IPS DF 4.7 (cell line): ENCODE measurements at regions not wholly inside any gene's neighbourhood (a gene's known extent, or its start where the extent isn't known, plus 50 kb on each side); places are given as distances from the start of the nearest gene placed in this dataset.

Experiments used
- DNase-seq: peaks from one replicate; pipeline ENCODE4 v3.0.0-alpha.2; 2013; ENCODE audit warnings: low spot score; ENCODE audit errors: extremely low read depth

DNA sequence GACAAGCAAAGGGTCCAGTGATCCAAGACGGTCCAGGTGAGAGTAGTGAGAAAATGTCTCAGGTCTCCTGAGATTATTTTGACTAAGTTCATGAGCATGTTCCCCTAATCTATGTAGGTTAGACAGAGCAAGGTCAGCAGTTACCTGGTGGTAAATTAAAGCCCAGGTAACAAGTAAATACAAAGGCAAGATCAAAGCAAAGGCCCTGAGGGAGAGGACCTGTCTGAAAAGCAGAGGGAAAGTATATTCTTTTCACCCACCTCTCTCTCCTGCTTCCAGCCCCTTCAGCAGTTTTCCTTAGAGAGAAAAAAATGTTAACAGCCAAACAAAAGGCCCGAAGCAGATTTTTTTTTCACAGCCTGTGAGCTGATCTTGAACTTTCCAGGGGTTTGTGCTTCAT, 302.7 kb downstream of the MAP2K6 start:
- DNase-seq: no peak

DNA sequence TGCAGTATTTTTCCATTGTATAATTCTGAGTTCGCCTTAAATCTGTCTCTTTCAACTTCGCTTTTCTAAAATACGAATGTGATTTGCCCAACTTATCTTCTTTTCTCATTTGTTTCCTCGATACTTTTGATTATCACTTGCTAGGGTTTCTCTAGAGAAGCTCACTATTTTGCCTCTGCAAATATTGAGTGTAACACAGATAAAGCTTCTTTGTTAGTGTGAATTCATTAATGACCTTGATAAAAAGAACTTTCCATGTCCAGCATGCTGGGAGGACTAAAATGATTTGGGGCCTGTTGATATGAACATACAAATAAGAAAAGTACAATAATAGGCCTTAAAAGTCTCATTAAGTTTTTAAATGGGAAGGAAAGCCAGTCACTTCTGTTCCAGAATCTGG, 303.3 kb downstream of the MAP2K6 start:
- no peak for DNase-seq

- no peak for DNase-seq
Measured at GRCh38 chr17:69719474-69720048, 305.1 kb downstream of the MAP2K6 start.

GRCh38 chr17:69722518-69722917, 308.0 kb downstream of the MAP2K6 start:
- DNase-seq: no peak

DNA sequence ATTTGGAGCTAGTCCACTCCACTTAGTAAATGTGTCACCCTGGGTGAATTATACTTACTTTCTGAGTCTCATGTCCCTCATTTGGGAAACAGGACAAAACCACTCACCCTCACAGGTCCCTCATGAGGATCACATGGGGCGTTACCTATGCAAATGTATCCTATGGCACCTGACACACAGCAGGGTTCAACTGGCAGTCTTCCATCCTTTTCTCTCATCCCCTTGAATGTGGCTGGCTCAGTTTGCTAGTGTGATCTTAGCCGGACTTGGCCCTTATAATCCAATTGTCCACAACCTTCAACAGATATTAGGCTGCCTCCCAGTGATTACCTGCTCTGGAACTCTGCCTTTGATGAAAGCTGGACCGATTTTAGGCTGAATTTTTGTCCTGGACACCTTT, 308.8 kb downstream of the MAP2K6 start:
- no peak for DNase-seq

GRCh38 chr17:69723741-69724140, 309.2 kb downstream of the MAP2K6 start:
- DNase-seq: no peak

DNA sequence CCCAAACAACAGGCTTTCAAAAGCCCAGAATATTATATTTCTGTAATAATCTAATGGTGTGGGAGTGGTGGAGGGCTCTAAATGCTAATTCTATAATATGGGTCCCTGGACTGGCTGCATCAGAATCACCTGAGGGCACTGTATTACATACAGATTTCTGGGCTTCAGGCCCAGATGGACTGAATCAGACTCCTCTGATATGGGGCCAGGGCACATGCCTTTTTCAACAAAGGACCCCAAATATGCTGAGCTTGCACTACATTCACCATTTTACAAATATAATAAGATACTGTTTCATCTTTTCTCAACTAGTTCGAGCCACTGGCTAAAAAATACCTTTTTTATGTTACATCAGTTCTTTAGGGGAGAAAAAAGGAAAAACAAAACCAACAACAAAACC, 309.7 kb downstream of the MAP2K6 start:
- DNase-seq: no peak

DNA sequence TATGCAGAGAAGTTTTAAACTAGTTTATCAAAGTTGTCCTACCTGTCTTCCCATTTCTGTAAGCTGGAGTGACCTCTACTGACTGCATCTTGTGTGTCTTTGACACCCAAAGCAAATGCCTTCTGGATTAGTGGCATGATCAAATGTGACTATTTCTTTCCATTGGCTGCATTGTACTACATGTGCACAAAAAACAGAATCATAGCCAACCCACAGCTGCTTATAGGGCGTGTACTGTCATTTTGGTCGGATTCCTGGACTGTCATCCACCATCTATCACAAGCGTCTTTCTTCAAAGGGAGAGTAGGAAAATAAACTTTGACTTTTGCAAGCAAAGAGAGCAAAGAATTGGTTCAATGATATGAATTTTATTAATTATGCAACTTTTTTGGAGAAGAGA, 310.6 kb downstream of the MAP2K6 start:
- no peak for DNase-seq

DNA sequence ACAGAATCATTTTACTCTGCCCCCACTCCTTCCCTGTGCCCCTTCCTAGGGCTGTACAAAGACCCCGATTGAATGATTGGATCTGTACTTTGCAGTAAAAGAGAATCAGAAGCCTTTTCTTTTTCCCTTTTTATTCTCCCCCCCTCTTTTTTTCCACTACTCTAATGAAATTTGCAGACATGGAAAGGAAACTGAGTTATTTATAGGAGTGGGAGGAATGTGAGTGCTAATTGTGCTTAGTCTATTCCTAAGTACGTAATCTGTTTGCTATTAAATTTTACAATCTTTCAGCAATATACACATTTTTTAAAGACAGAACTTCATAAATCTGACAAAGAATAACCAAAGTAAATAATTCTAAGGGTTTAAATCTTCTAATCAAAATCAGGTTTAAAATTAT, 314.3 kb downstream of the MAP2K6 start:
- no peak for DNase-seq

DNA sequence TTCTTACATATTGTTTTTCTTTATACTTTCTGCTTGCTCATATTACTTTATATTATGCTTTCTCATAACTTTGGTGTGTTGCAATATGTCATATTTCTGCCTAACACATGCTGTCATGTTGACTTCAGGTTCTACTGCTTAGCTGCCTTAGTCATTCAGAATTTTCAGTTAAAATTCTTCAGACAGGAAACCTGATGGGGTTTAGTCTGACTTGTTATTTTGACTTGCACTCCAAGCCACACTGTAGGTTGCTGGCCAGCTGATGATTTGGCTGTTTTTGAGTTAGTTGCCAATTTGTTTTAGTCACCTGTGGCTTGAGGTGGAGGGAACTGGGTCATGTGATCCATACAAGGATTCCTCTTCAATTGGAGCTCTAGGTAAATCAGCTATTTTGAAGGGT, 315.4 kb downstream of the MAP2K6 start:
- no peak for DNase-seq

GRCh38 chr17:69732272-69732918, 317.9 kb downstream of the MAP2K6 start:
- no peak for DNase-seq

DNA sequence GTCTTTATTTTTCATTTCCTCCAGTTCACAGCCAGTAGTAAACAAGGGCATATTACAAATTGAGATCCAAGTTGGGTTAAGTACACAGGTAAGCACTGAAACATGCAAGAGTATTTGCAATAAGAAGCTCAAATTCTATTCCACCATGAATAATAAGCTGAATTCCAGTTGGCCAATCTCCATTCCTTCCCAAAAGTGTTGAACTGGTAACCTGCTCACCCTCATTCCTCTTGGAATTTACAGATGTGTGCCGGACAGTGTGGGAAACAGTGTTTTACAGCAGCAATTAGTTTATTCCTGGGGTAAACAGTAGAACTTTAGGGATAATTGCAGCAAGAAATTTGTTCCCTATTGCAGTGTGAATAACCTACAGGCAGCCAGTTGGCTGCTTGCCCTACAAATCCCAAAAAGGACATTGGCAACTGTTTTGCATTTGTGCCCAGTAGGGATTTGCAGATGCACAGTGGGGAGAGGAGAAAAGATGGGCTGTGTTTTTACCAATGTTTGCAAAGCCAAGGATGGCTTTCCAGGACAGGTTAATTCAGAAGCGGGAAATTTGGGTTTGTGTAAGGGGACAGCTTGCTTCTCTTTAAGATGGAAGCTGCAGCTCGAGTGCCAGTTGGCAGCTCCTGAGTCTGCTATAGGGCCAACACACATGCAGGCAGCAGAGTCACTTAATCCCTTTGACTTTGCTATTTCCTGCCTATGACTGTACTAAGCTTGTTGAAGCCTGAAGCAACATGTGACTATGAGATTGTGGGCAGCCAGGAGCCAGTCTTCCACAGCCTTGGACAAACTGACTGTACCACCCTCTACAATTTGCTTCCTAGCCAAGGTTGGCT, 318.9 kb downstream of the MAP2K6 start:
- DNase-seq: no peak

DNA sequence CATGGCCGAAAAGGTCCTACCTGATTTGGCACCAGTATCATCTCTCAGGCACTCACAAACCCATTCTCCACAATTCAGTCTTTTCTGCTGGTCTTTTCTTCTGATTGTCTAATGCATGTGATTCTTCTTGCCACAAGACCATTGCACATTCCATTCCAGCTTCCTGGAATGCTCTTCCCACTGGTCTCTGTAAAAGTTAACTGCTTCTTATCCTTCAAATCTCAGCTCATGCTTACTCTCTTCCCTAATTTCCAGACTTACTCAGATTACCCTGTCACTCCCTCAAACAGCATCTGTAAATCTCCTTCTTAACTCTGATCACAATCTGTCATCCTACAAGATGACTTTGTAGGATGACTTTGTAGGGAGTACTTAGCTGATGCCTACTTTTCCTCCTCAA, 320.2 kb downstream of the MAP2K6 start:
- no peak for DNase-seq

DNA sequence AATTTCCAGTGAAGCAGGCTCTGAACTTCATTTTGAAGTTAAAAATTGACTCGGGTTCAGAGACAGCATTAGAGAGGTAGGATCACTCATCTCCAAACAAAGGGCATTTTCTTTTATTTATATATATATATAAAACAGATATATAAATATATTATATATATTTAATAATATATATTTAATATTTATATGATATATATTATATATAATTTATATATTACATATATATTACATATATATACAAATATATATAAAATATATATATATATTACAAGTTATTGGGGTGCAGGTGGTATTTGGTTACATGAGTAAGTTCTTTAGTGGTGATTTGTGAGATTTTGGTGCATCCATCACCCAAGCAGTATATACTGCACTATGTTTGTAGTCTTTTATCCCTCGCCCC, 320.8 kb downstream of the MAP2K6 start:
- no peak for DNase-seq

GRCh38 chr17:69743091-69743490, 328.6 kb downstream of the MAP2K6 start:
- no peak for DNase-seq

DNA sequence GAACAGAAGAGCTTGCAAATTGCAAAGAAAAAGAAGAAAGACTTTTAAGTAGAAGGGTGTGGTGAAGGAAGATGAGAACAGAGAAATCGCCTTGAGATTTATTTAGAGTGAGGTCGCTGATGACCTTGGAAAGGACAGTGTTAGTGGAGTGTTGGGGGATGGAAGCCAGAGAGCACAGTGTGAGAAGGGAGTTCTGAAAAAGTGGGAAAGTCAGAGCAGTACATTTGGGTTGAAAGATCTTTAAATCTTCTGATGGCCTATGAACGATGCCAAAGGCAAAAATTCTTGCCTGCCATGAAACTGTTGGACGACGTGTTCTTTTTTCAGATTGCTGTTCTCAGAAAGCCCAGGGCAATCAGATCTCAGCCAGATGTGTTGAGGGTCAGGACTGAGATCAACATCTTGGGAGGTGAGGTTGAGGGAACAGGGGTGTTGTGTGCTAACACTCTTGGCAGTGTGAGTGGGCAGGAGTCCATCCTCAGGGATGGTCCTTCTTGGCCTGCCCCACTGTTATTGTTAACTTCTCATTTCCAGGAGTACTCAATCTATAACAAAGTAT, 330.1 kb downstream of the MAP2K6 start:
- DNase-seq: no peak

GRCh38 chr17:69749911-69750310, 325.1 kb upstream of the KCNJ16 start:
- DNase-seq: no peak

GRCh38 chr17:69757688-69758430, 317.2 kb upstream of the KCNJ16 start:
- DNase-seq: no peak

- DNase-seq: no peak
Measured at GRCh38 chr17:69760562-69760961, 314.5 kb upstream of the KCNJ16 start.

GRCh38 chr17:69761011-69761410, 314.0 kb upstream of the KCNJ16 start:
- no peak for DNase-seq

- DNase-seq: peak; percentile 7
Measured at GRCh38 chr17:69761767-69762321, 313.2 kb upstream of the KCNJ16 start.
